Upper lobe of left lung (tissue), 6 donors: ENCODE measurements at regions not wholly inside any gene's neighbourhood (a gene's known extent, or its start where the extent isn't known, plus 50 kb on each side); places are given as distances from the start of the nearest gene placed in this dataset.

ENCODE experiments used
- ATAC-seq, 2 donors: fragments of 200-7000 bp; cut with Tn5 transposase; one replicate each; pipeline ENCODE4 v1.9.1; 2022; ENCODE audit warnings: mild to moderate bottlenecking in 2 of 2, moderate library complexity in 2 of 2; ENCODE audit not compliant: low FRiP score in 2 of 2
- DNase-seq, 2 donors: peaks; one replicate each; pipeline ENCODE4 v3.0.0-alpha.2; 2019 to 2020
- H3K27ac ChIP-seq, 4 donors: fragments of 200-600 bp; sonication (generic); one replicate each; pipeline ENCODE4 v1.5.1; 2016 to 2019
- H3K27me3 ChIP-seq, 4 donors: fragments of 200-600 bp; sonication (generic); one replicate each; pipeline ENCODE4 v1.5.1; 2017 to 2019
- H3K36me3 ChIP-seq, 4 donors: fragments of 200-600 bp; sonication (generic); one replicate each; pipeline ENCODE4 v1.5.1; 2016 to 2019
- H3K4me1 ChIP-seq, 4 donors: fragments of 200-600 bp; sonication (generic); one replicate each; pipeline ENCODE4 v1.5.1; 2018 to 2019
- H3K4me3 ChIP-seq, 4 donors: fragments of 200-600 bp; sonication (generic); one replicate each; pipeline ENCODE4 v1.5.1; 2017 to 2019; ENCODE audit warnings: mild to moderate bottlenecking in 2 of 4, moderate library complexity in 1 of 4
- H3K9me3 ChIP-seq, 4 donors: fragments of 200-600 bp; sonication (generic); one replicate each; pipeline ENCODE4 v1.5.1; 2018 to 2019
- EP300 ChIP-seq, 4 donors: sonication (generic); formaldehyde crosslinking; IDR thresholded peaks; one replicate each; pipeline ENCODE4 v1.5.1; 2017; ENCODE audit warnings: antibody characterized with exemption in 4 of 4, control low read depth in 2 of 4
- POLR2A ChIP-seq, 4 donors: fragments of 450-650 bp; IDR thresholded peaks; one replicate each; pipeline ENCODE4 v1.5.1; 2016 to 2017; ENCODE audit warnings: antibody characterized with exemption in 4 of 4, mild to moderate bottlenecking in 2 of 4
- POLR2AphosphoS5 ChIP-seq, 2 donors: sonication (generic); formaldehyde crosslinking; IDR thresholded peaks; one replicate each; pipeline ENCODE4 v1.5.1; 2017; ENCODE audit warnings: antibody characterized with exemption in 2 of 2
- whole genome bisulfite sequencing, 2 donors: methylation state at CpG; one replicate each; pipeline ENCODE4 v1.1.5; 2017 to 2018; 5-methylcytosine and 5-hydroxymethylcytosine counted together
- TF ChIP-seq, protein P1 (sequence below), 6 experiments: fragments of 450-650 bp in 4 of 6; fragments of 200-600 bp in 2 of 6; sonication (generic) in 2 of 6; IDR thresholded peaks; one replicate each; pipeline ENCODE4 v1.5.1; 2016 to 2019; ENCODE audit warnings: antibody characterized with exemption in 6 of 6
- donor health status: DM: no; HTN: no; CAD: no; lungs with moderate emphysema.
- donor health status: DM: no; HTN: yes; CAD: no; lungs with severe emphysema.

DNA sequence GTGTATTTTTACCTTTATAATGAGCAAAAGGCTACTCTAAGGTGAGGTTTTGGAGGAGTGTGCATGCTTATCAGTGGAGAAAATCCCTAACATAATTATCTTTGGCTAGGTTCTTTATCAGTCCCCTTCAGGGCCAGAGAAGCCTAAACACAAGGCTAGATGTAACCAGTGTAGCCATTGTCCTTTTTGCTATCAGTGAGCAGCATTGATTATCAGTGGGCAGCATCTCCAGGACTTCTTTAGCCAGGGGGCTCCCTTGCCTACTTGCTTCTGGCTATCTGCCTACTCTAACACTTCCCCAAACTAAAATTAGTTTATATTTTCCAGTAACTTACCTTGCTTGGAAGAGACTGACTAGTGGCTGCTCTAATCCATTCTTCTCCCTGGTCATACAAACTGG lies 595.6 kb downstream of the TRAM1L1 start:
- H3K4me3 ChIP-seq, result no peak overlapping the region
- H3K27me3 ChIP-seq, result no peaks in the 10 kb centered on the region
- no peaks in the 10 kb centered on the region for H3K9me3 ChIP-seq
- H3K4me1 ChIP-seq, result no peaks in the 10 kb centered on the region
- no peak for TF ChIP-seq EP300 (IDR thresholded peaks at IDR 0.05)
- no peak for TF ChIP-seq POLR2A (IDR thresholded peaks at IDR 0.05)
- TF ChIP-seq POLR2AphosphoS5 (IDR thresholded peaks at IDR 0.05), result no peak
- TF ChIP-seq, protein P1, sequence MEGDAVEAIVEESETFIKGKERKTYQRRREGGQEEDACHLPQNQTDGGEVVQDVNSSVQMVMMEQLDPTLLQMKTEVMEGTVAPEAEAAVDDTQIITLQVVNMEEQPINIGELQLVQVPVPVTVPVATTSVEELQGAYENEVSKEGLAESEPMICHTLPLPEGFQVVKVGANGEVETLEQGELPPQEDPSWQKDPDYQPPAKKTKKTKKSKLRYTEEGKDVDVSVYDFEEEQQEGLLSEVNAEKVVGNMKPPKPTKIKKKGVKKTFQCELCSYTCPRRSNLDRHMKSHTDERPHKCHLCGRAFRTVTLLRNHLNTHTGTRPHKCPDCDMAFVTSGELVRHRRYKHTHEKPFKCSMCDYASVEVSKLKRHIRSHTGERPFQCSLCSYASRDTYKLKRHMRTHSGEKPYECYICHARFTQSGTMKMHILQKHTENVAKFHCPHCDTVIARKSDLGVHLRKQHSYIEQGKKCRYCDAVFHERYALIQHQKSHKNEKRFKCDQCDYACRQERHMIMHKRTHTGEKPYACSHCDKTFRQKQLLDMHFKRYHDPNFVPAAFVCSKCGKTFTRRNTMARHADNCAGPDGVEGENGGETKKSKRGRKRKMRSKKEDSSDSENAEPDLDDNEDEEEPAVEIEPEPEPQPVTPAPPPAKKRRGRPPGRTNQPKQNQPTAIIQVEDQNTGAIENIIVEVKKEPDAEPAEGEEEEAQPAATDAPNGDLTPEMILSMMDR (IDR thresholded peaks at IDR 0.05), result no peak
- DNase-seq (no peak), ATAC-seq (no peak)
- no peak overlapping the region for H3K27ac ChIP-seq
- no peaks in the 10 kb centered on the region for H3K36me3 ChIP-seq

- Histone ChIP-seq H3K9me3 (no peaks in the 10 kb centered on the region), H3K27ac (no peak overlapping the region), H3K4me3 (no peak overlapping the region), H3K36me3 (no peaks in the 10 kb centered on the region), H3K4me1 (no peaks in the 10 kb centered on the region), H3K27me3 (no peaks in the 10 kb centered on the region)
- ATAC-seq (no peak), DNase-seq (no peak)
- no peak for TF ChIP-seq EP300 (IDR thresholded peaks at IDR 0.05)
- 81 to 85% methylated on average over 2 of the region's 2 CpGs for WGBS, 2 donors
These were observed 599.0 kb downstream of the TRAM1L1 start for GRCh38 chr4:116486401-116486800.

DNA sequence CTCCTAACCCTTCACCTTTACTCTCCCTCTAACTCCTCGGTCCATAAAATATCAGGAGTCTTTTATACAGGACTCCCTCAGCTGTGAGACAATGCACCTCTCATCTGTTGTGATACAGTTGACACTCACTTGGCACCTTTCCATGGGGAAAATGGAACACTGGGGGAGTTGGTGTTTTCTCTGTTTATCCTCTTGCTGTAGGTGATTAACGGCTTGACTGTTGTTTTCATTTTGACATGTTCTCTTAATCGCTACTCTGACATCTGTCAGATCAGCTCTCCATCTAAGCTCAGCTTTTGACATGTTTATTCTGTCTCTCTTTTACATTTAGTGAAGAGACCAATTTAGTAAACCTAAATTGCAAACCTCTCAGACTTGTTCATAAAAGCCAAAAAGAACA lies 604.8 kb downstream of the TRAM1L1 start:
- Histone ChIP-seq H3K27me3 (no peaks in the 10 kb centered on the region), H3K4me3 (no peak overlapping the region), H3K9me3 (peaks cover 0 to 11% (median 1%) of the 10 kb centered on the region in 4 donors), H3K4me1 (no peaks in the 10 kb centered on the region), H3K36me3 (no peaks in the 10 kb centered on the region), H3K27ac (no peak overlapping the region)
- DNase-seq (no peak), ATAC-seq (no peak)
- 59 to 76% methylated on average over 3 of the region's 3 CpGs for WGBS, 2 donors
- TF ChIP-seq, protein P1 (IDR thresholded peaks at IDR 0.05), result no peak
- no peak for TF ChIP-seq POLR2AphosphoS5 (IDR thresholded peaks at IDR 0.05)
- no peak for TF ChIP-seq POLR2A (IDR thresholded peaks at IDR 0.05)
- TF ChIP-seq EP300 (IDR thresholded peaks at IDR 0.05), result no peak

DNA sequence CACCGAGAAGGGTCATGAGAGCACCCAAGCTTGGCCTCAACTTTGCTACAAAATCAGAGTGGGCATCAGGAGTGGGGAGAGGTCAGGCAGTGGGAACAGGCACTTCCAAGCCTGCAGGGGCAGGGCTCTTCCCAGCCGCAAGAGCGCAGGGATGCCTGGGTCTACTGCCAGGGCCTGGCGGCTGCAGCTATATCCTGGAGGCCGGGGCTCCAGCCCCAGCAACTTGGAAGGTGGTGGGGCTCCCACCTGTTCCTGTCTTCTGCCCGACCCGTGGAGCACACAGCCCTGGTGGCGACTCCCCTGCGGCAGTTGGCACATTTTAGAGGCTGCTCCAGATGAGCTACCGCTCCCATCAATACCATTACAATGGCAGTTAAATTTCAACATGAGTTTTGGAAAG lies 607.0 kb downstream of the TRAM1L1 start:
- H3K4me3 ChIP-seq, result no peak overlapping the region
- H3K27me3 ChIP-seq, result no peaks in the 10 kb centered on the region
- TF ChIP-seq, protein P1 (IDR thresholded peaks at IDR 0.05), result no peak
- TF ChIP-seq EP300 (IDR thresholded peaks at IDR 0.05) (no peak), POLR2A (IDR thresholded peaks at IDR 0.05) (no peak), POLR2AphosphoS5 (IDR thresholded peaks at IDR 0.05) (no peak)
- H3K27ac ChIP-seq, result no peak overlapping the region
- no peaks in the 10 kb centered on the region for H3K36me3 ChIP-seq
- WGBS, 2 donors, result 92 to 95% methylated on average over 5 to 10 of the region's 10 CpGs
- DNase-seq, result peak in 1 of 2 donors; percentile 47
- H3K4me1 ChIP-seq, result no peaks in the 10 kb centered on the region
- H3K9me3 ChIP-seq, result peaks cover 0 to 11% (median 1%) of the 10 kb centered on the region in 4 donors
- ATAC-seq, result peak in 1 of 2 donors; percentile 15

GRCh38 chr4:116469582-116469981 lies 615.8 kb downstream of the TRAM1L1 start:
- ATAC-seq, result no peak
- H3K36me3 ChIP-seq, result no peaks in the 10 kb centered on the region
- TF ChIP-seq POLR2AphosphoS5 (IDR thresholded peaks at IDR 0.05) (no peak), EP300 (IDR thresholded peaks at IDR 0.05) (no peak), POLR2A (IDR thresholded peaks at IDR 0.05) (no peak)
- TF ChIP-seq, protein P1 (IDR thresholded peaks at IDR 0.05), result no peak
- no peaks in the 10 kb centered on the region for H3K4me1 ChIP-seq
- H3K27me3 ChIP-seq, result no peaks in the 10 kb centered on the region
- no peaks in the 10 kb centered on the region for H3K9me3 ChIP-seq
- WGBS, 2 donors, result 41 to 50% methylated on average over 1 of the region's 1 CpG
- no peak overlapping the region for H3K4me3 ChIP-seq
- no peak overlapping the region for H3K27ac ChIP-seq
- no peak for DNase-seq
